SJSA1 (cell line): ENCODE measurements at regions not wholly inside any gene's neighbourhood (a gene's known extent, or its start where the extent isn't known, plus 50 kb on each side); places are given as distances from the start of the nearest gene placed in this dataset.
"Not testable (repeated sequence)": the region's sequence is repeated elsewhere in the genome, so short reads cannot be mapped to it uniquely, and the experiment has no call there.

Experiments
- DNase-seq, 2 experiments: peaks; one replicate each; pipeline ENCODE4 v3.0.0-alpha.2; 2015 to 2020; ENCODE audit warnings: low spot score in 2 of 2, low read depth in 1 of 2
- H3K27ac ChIP-seq: fragments of 250-450 bp; sonication (Bioruptor Pico); 2 replicates; pipeline ENCODE4 v1.5.1; 2020; ENCODE audit warnings: mild to moderate bottlenecking, moderate library complexity
- H3K27me3 ChIP-seq: fragments of 250-450 bp; sonication (Bioruptor Pico); replicated peaks from 2 replicates; pipeline ENCODE4 v1.5.1; 2020; ENCODE audit warnings: mild to moderate bottlenecking, moderate library complexity
- H3K36me3 ChIP-seq: fragments of 250-450 bp; sonication (Bioruptor Pico); 2 replicates; pipeline ENCODE4 v1.5.1; 2020; ENCODE audit warnings: mild to moderate bottlenecking
- H3K4me1 ChIP-seq: fragments of 250-450 bp; sonication (Bioruptor Pico); replicated peaks from 2 replicates; pipeline ENCODE4 v1.6.1; 2021; ENCODE audit warnings: mild to moderate bottlenecking
- H3K4me3 ChIP-seq: fragments of 250-450 bp; sonication (Bioruptor Pico); 2 replicates; pipeline ENCODE4 v1.5.1; 2020; ENCODE audit warnings: mild to moderate bottlenecking
- H3K9me3 ChIP-seq: fragments of 250-450 bp; sonication (Bioruptor Pico); replicated peaks from 2 replicates; pipeline ENCODE4 v1.5.1; 2020; ENCODE audit warnings: mild to moderate bottlenecking

- H3K27ac ChIP-seq: no peak overlapping the region
- H3K27me3 ChIP-seq: no peaks in the 10 kb centered on the region
- no peaks in the 10 kb centered on the region for H3K9me3 ChIP-seq
- H3K4me1 ChIP-seq: peaks cover 11% of the 10 kb centered on the region
- no peaks in the 10 kb centered on the region for H3K36me3 ChIP-seq
- no peak overlapping the region for H3K4me3 ChIP-seq
- DNase-seq: no peak
Observed at GRCh38 chr15:35184646-35185045, 99.6 kb upstream of the NANOGP8 start.

- Histone ChIP-seq H3K27me3 (no peaks in the 10 kb centered on the region), H3K4me1 (peaks cover 11% of the 10 kb centered on the region), H3K9me3 (no peaks in the 10 kb centered on the region), H3K27ac (no peak overlapping the region), H3K36me3 (no peaks in the 10 kb centered on the region), H3K4me3 (no peak overlapping the region)
- DNase-seq: no peak
Observed at GRCh38 chr15:35182841-35183479, 97.9 kb upstream of the NANOGP8 start.

GRCh38 chr15:35181538-35181937, 96.4 kb upstream of the NANOGP8 start:
- Histone ChIP-seq H3K36me3 (no peaks in the 10 kb centered on the region), H3K4me3 (no peak overlapping the region), H3K9me3 (no peaks in the 10 kb centered on the region), H3K27me3 (no peaks in the 10 kb centered on the region), H3K4me1 (peaks cover 11% of the 10 kb centered on the region), H3K27ac (no peak overlapping the region)
- peak in 1 of 2 experiments; percentile 23 for DNase-seq

GRCh38 chr15:35179739-35180138, 94.6 kb upstream of the NANOGP8 start:
- no peak for DNase-seq

GRCh38 chr15:35178186-35178585, 93.1 kb upstream of the NANOGP8 start:
- peaks cover 17% of the 10 kb centered on the region for H3K4me1 ChIP-seq
- not testable (repeated sequence) for H3K27ac ChIP-seq, H3K36me3 ChIP-seq, H3K9me3 ChIP-seq, DNase-seq, H3K27me3 ChIP-seq, H3K4me3 ChIP-seq

More at GRCh38 chr15:35179739-35180138, 94.6 kb upstream of the NANOGP8 start:
- Histone ChIP-seq H3K27me3 (no peaks in the 10 kb centered on the region), H3K9me3 (no peaks in the 10 kb centered on the region), H3K27ac (no peak overlapping the region), H3K4me3 (no peak overlapping the region), H3K36me3 (no peaks in the 10 kb centered on the region), H3K4me1 (peaks cover 11% of the 10 kb centered on the region)

- no peak for DNase-seq
- H3K9me3 ChIP-seq: no peaks in the 10 kb centered on the region
- H3K4me1 ChIP-seq: peaks cover 15% of the 10 kb centered on the region
- no peaks in the 10 kb centered on the region for H3K36me3 ChIP-seq
- no peak overlapping the region for H3K4me3 ChIP-seq
- H3K27me3 ChIP-seq: no peaks in the 10 kb centered on the region
- no peak overlapping the region for H3K27ac ChIP-seq
Observed at GRCh38 chr15:35174948-35175347, 89.9 kb upstream of the NANOGP8 start.

- DNase-seq: peak in 1 of 2 experiments; percentile 12
- Histone ChIP-seq H3K27me3 (no peaks in the 10 kb centered on the region), H3K9me3 (no peaks in the 10 kb centered on the region), H3K27ac (no peak overlapping the region), H3K4me1 (peaks cover 26% of the 10 kb centered on the region), H3K36me3 (no peaks in the 10 kb centered on the region), H3K4me3 (no peak overlapping the region)
Observed at GRCh38 chr15:35173444-35174118, 88.5 kb upstream of the NANOGP8 start.

- Histone ChIP-seq H3K27me3 (no peaks in the 10 kb centered on the region), H3K9me3 (no peaks in the 10 kb centered on the region), H3K4me1 (peaks cover 34% of the 10 kb centered on the region), H3K36me3 (no peaks in the 10 kb centered on the region), H3K4me3 (no peak overlapping the region), H3K27ac (no peak overlapping the region)
- peak in 1 of 2 experiments; percentile 10 for DNase-seq
Observed at GRCh38 chr15:35170207-35170606, 85.1 kb upstream of the NANOGP8 start.

GRCh38 chr15:35168464-35168863, 83.4 kb upstream of the NANOGP8 start:
- Histone ChIP-seq H3K4me3 (no peak overlapping the region), H3K4me1 (peaks cover 31% of the 10 kb centered on the region), H3K27me3 (no peaks in the 10 kb centered on the region), H3K9me3 (no peaks in the 10 kb centered on the region), H3K27ac (peak overlapping the region; percentile 60), H3K36me3 (no peaks in the 10 kb centered on the region)
- DNase-seq: peak in 1 of 2 experiments; percentile 57

- no peaks in the 10 kb centered on the region for H3K27me3 ChIP-seq
- H3K27ac ChIP-seq: no peak overlapping the region
- no peak overlapping the region for H3K4me3 ChIP-seq
- peaks cover 26% of the 10 kb centered on the region for H3K4me1 ChIP-seq
- no peaks in the 10 kb centered on the region for H3K9me3 ChIP-seq
- DNase-seq: no peak
- no peaks in the 10 kb centered on the region for H3K36me3 ChIP-seq
Observed at GRCh38 chr15:35167675-35168074, 82.6 kb upstream of the NANOGP8 start.

- no peaks in the 10 kb centered on the region for H3K9me3 ChIP-seq
- H3K4me1 ChIP-seq: peaks cover 26% of the 10 kb centered on the region
- no peak for DNase-seq
- no peak overlapping the region for H3K4me3 ChIP-seq
- no peak overlapping the region for H3K27ac ChIP-seq
- H3K36me3 ChIP-seq: no peaks in the 10 kb centered on the region
- H3K27me3 ChIP-seq: no peaks in the 10 kb centered on the region
Observed at GRCh38 chr15:35166730-35167359, 81.8 kb upstream of the NANOGP8 start.

GRCh38 chr15:35161694-35162093, 76.6 kb upstream of the NANOGP8 start:
- H3K9me3 ChIP-seq: no peaks in the 10 kb centered on the region
- DNase-seq: no peak
- H3K4me1 ChIP-seq: no peaks in the 10 kb centered on the region
- H3K4me3 ChIP-seq: no peak overlapping the region
- H3K27ac ChIP-seq: no peak overlapping the region
- H3K36me3 ChIP-seq: no peaks in the 10 kb centered on the region
- H3K27me3 ChIP-seq: no peaks in the 10 kb centered on the region

GRCh38 chr15:35159170-35159569, 74.1 kb upstream of the NANOGP8 start:
- Histone ChIP-seq H3K36me3 (no peaks in the 10 kb centered on the region), H3K4me1 (no peaks in the 10 kb centered on the region), H3K27ac (no peak overlapping the region), H3K27me3 (no peaks in the 10 kb centered on the region), H3K9me3 (no peaks in the 10 kb centered on the region), H3K4me3 (no peak overlapping the region)
- no peak for DNase-seq

GRCh38 chr15:35151782-35152181, 66.7 kb upstream of the NANOGP8 start:
- peaks cover 6% of the 10 kb centered on the region for H3K4me1 ChIP-seq
- no peaks in the 10 kb centered on the region for H3K36me3 ChIP-seq
- H3K27me3 ChIP-seq: no peaks in the 10 kb centered on the region
- DNase-seq: no peak
- no peak overlapping the region for H3K4me3 ChIP-seq
- no peaks in the 10 kb centered on the region for H3K9me3 ChIP-seq
- no peak overlapping the region for H3K27ac ChIP-seq
